ENCODE measurements at regions not wholly inside any gene's neighbourhood (a gene's known extent, or its start where the extent isn't known, plus 50 kb on each side); places are given as distances from the start of the nearest gene placed in this dataset.

DNA sequence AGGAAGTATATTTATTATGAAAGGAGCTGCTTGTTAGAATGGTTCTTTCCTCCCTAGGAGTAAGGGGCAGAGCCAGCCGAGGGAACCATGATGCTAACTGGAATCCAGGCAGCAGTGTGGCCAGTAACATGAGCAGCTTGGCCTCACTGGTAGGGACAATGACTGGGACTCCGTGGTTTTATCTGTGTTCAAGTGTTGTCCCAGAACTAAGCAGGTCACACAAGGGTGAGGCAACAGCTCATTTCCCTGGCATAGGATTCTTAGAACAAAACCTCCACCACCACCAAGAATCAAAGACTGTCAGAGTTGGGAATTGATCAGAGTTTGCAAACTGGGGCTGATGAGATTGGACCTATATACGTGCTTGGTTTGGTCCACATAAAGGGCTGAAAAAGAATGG, 138.9 kb upstream of the COBL start:
- H3K9me3 ChIP-seq (ENCODE audit: severe bottlenecking) = no peaks in the 10 kb centered on the region
- no peaks in the 10 kb centered on the region for H3K36me3 ChIP-seq
- peak; percentile 23 for DNase-seq

DNA sequence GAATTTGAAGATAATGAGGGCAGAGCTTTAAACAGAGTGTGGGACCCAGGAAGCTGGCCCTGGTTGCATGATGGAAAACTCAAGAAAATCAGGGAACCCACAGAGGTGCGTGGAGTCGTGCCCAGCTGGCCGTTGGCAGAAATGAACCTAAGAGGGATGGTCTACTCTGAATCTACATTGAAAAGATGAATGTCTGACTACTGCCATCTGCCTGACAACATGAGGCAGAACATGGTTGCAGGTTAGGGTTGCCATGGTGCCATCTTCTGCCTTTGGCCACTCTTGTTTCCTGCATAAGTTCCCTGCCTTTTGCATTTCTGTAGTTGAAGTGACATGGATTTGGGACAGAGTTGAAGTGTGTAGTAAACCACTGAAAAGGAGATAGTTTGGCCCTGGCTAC, 138.5 kb upstream of the COBL start:
- H3K27ac ChIP-seq = no peak overlapping the region
- no peak overlapping the region for H3K4me3 ChIP-seq (ENCODE audit: low read depth, low read length)

More for the DNA sequence above, 138.9 kb upstream of the COBL start:
- no peak overlapping the region for H3K4me3 ChIP-seq (ENCODE audit: low read depth, low read length)
- TF ChIP-seq, protein P1, sequence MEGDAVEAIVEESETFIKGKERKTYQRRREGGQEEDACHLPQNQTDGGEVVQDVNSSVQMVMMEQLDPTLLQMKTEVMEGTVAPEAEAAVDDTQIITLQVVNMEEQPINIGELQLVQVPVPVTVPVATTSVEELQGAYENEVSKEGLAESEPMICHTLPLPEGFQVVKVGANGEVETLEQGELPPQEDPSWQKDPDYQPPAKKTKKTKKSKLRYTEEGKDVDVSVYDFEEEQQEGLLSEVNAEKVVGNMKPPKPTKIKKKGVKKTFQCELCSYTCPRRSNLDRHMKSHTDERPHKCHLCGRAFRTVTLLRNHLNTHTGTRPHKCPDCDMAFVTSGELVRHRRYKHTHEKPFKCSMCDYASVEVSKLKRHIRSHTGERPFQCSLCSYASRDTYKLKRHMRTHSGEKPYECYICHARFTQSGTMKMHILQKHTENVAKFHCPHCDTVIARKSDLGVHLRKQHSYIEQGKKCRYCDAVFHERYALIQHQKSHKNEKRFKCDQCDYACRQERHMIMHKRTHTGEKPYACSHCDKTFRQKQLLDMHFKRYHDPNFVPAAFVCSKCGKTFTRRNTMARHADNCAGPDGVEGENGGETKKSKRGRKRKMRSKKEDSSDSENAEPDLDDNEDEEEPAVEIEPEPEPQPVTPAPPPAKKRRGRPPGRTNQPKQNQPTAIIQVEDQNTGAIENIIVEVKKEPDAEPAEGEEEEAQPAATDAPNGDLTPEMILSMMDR (IDR thresholded peaks at IDR 0.05; ENCODE audit: low read depth, low read length) = no peak
- H3K27ac ChIP-seq = no peak overlapping the region
- no peaks in the 10 kb centered on the region for H3K27me3 ChIP-seq (ENCODE audit: insufficient read depth, low read depth, severe bottlenecking)

DNA sequence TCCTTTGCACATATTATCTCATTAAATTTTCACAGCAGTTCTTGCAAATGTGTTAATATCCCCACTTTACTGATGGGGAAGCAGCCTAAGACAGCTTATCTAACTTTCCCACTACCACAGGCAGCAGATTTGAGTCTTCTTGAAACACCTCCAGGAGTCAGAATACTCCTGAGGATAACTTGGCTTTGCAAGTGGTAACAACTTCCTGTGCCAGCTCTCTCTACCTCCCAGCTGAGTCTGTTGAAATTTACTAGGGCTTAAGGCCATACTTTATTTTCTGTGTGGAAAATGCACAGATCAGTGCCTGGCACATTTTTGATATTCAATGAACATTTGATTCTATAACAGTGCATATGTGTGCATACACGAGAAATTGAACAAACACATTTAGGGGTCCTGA, 136.1 kb upstream of the COBL start:
- no peak for DNase-seq
- H3K4me3 ChIP-seq (ENCODE audit: low read depth, low read length) = no peak overlapping the region
- H3K27ac ChIP-seq = no peak overlapping the region
- no peaks in the 10 kb centered on the region for H3K36me3 ChIP-seq
- no peaks in the 10 kb centered on the region for H3K9me3 ChIP-seq (ENCODE audit: severe bottlenecking)
- TF ChIP-seq, protein P1 (IDR thresholded peaks at IDR 0.05; ENCODE audit: low read depth, low read length) = no peak
- H3K27me3 ChIP-seq (ENCODE audit: insufficient read depth, low read depth, severe bottlenecking) = no peaks in the 10 kb centered on the region

More for the DNA sequence above, 138.5 kb upstream of the COBL start:
- TF ChIP-seq, protein P1 (IDR thresholded peaks at IDR 0.05; ENCODE audit: low read depth, low read length) = peak; percentile 30; the same call in 1 of the 2 replicates
- H3K27me3 ChIP-seq (ENCODE audit: insufficient read depth, low read depth, severe bottlenecking) = no peaks in the 10 kb centered on the region
- H3K36me3 ChIP-seq = no peaks in the 10 kb centered on the region
- DNase-seq = no peak
- no peaks in the 10 kb centered on the region for H3K9me3 ChIP-seq (ENCODE audit: severe bottlenecking)

- Histone ChIP-seq H3K36me3 (no peaks in the 10 kb centered on the region), H3K27me3 (ENCODE audit: insufficient read depth, low read depth, severe bottlenecking) (no peaks in the 10 kb centered on the region), H3K27ac (no peak overlapping the region), H3K4me3 (ENCODE audit: low read depth, low read length) (no peak overlapping the region), H3K9me3 (ENCODE audit: severe bottlenecking) (no peaks in the 10 kb centered on the region)
- TF ChIP-seq, protein P1 (IDR thresholded peaks at IDR 0.05; ENCODE audit: low read depth, low read length) = peak; percentile 58
- DNase-seq = peak; percentile 55
These were observed 135.3 kb upstream of the COBL start for GRCh38 chr7:51451751-51452476.

DNA sequence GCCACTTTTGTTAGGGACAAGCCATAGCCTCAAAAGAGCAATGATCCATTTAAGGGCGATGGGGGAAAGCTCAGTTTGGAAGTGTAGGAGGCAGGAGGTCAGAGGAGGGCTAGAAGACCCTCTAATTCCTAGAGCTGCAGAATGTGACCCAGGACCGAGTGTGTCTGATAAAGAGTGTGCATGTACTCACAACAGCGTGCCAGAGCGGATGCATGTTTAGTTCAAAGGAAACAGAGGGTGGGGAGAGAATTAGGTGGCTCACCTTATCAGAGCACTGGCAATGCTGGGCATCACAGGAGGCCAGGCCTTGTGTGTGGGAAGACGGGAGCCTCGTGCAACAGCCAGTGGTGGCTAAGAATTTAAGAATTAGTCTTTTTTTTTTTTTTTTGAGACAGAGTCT, 133.9 kb upstream of the COBL start:
- Histone ChIP-seq H3K4me3 (ENCODE audit: low read depth, low read length) (no peak overlapping the region), H3K27ac (no peak overlapping the region), H3K36me3 (no peaks in the 10 kb centered on the region), H3K9me3 (ENCODE audit: severe bottlenecking) (no peaks in the 10 kb centered on the region), H3K27me3 (ENCODE audit: insufficient read depth, low read depth, severe bottlenecking) (no peaks in the 10 kb centered on the region)
- TF ChIP-seq, protein P1 (IDR thresholded peaks at IDR 0.05; ENCODE audit: low read depth, low read length) = no peak
- no peak for DNase-seq

DNA sequence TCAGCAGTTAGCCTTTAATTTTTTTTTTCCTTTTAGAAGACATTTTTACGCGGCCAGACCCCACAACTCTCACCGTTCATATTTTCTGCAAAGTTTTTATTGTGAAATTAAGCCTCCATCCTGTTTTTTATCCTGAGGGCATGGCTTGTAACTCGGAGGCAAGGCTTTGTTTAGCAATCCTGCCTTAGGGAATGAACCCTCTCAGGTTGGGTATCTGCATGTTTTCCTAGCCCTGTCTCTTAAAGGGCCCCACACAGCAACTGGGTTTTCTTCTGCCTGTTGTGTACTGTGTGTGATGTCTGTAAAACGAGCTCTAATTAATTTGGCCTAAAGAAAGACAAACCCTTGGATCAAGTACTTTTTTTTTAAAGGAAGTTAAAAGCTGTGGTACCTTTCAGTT, 130.2 kb upstream of the COBL start:
- H3K4me3 ChIP-seq (ENCODE audit: low read depth, low read length) = no peak overlapping the region
- no peaks in the 10 kb centered on the region for H3K36me3 ChIP-seq
- TF ChIP-seq, protein P1 (IDR thresholded peaks at IDR 0.05; ENCODE audit: low read depth, low read length) = no peak
- peaks cover 2% of the 10 kb centered on the region for H3K9me3 ChIP-seq (ENCODE audit: severe bottlenecking)
- H3K27me3 ChIP-seq (ENCODE audit: insufficient read depth, low read depth, severe bottlenecking) = no peaks in the 10 kb centered on the region
- DNase-seq = no peak
- no peak overlapping the region for H3K27ac ChIP-seq

Data from WERI-Rb-1 (cell line).